A673 (cell line): ENCODE measurements at regions not wholly inside any gene's neighbourhood (a gene's known extent, or its start where the extent isn't known, plus 50 kb on each side); places are given as distances from the start of the nearest gene placed in this dataset.

ENCODE experiments used
- CTCF ChIP-seq: fragments of 300-800, 200-600 bp; sonication (generic); conservative IDR thresholded peaks from 2 replicates; pipeline ENCODE4 v1.5.1; 2017; ENCODE audit warnings: low read depth, mild to moderate bottlenecking, antibody characterized with exemption, low read length, moderate library complexity, mixed read lengths
- EZH2 ChIP-seq: fragments of 200-600 bp; sonication (generic); IDR thresholded peaks from 2 replicates; pipeline ENCODE4 v1.6.1; 2017; ENCODE audit warnings: borderline replicate concordance, low read depth, mild to moderate bottlenecking, mixed read lengths, antibody characterized with exemption, low read length; ENCODE audit not compliant: poor library complexity, severe bottlenecking

DNA sequence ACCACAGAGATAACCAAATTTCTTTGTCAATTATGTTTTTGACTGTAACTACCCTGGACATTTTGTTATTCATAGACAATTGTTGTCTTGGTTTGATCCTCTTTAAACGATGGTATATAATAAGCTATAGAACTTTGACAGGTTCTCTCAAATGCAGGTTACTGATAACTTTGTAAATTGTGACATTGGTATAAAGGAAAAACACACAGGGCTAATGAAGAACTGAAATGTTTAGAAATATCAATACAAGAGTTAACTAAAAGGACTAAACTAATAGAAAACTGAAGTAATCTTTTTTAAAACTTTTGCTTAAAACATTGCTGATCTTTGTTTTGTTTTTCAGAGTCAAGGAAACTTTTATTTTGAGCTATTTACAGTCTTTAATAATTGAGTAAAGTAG is 124.8 kb downstream of the TPBG start:
- TF ChIP-seq CTCF (no peak), EZH2 (no peak)
